GM21576 (cell line): ENCODE measurements at regions not wholly inside any gene's neighbourhood (a gene's known extent, or its start where the extent isn't known, plus 50 kb on each side); places are given as distances from the start of the nearest gene placed in this dataset.

ENCODE experiments used
- ATAC-seq: cut with Tn5 transposase; IDR thresholded peaks from one replicate; pipeline ENCODE4 v1.9.1; 2021; ENCODE audit warnings: mild to moderate bottlenecking, moderate library complexity; ENCODE audit not compliant: unreplicated experiment

- ATAC-seq: no peak
Measured at GRCh38 chr12:77504466-77504865, 326.2 kb upstream of the NAV3 start.

- no peak for ATAC-seq
Measured at GRCh38 chr12:77500089-77500488, 330.6 kb upstream of the NAV3 start.

DNA sequence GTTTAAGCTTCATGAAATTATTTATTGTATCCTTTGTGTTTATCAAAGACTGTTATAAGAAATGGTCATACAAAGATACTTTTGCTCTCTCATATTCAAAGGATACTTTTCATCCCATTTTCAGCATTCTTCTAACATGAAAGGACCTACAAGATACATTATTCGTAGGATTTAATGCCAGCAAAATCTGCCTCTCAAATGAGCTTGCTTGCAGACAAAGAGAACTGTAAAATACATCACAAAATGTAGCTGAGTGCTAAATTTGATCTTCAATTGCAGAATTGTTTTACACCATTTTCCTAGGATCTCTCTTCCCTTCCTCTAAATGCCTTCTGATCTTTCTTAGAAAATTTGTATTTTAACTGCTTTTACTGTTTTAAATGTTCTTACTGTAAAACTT, 333.0 kb upstream of the NAV3 start:
- no peak for ATAC-seq

DNA sequence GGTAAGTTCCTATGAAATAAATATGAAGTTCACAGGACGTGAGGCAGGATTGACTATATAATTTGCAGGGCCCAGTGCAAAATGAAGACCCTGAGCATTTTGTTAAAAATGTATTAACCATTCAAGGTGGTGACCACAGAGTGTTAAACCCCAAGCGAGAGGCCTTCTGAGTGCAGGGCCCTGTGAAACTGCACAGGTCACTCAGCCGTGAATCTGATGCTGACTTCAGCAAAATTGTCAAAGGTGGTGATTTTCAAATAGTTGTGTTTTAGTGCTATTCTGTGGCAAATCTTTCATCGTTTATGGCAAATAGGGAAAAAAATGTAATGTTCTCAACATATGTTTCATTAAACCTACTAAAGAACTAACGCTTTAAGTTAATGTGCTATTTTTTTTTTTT, 334.0 kb upstream of the NAV3 start:
- ATAC-seq: no peak

DNA sequence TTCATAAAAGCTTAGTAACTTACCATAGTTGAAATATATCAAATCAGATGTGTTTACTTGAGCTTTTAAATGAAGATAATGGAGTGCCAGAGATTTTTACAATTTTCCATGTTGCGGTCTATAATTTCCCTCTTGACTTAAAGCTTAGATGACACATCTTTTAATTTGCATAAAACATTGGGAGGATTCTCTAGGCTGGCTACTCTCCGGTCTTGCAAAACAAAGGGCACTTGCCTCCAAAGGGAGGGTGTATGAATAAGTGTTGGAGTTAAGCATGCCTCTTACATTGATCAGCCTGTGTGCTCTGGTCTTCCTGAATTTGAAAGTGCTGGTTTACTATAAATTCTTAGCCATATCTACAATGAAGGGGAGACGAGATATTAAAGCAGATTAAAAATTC, 336.4 kb upstream of the NAV3 start:
- no peak for ATAC-seq

- no peak for ATAC-seq
Measured at GRCh38 chr12:77493302-77494168, 337.2 kb upstream of the NAV3 start.

GRCh38 chr12:77492536-77492935, 338.2 kb upstream of the NAV3 start:
- ATAC-seq: no peak

GRCh38 chr12:77489331-77489970, 341.2 kb upstream of the NAV3 start:
- no peak for ATAC-seq

DNA sequence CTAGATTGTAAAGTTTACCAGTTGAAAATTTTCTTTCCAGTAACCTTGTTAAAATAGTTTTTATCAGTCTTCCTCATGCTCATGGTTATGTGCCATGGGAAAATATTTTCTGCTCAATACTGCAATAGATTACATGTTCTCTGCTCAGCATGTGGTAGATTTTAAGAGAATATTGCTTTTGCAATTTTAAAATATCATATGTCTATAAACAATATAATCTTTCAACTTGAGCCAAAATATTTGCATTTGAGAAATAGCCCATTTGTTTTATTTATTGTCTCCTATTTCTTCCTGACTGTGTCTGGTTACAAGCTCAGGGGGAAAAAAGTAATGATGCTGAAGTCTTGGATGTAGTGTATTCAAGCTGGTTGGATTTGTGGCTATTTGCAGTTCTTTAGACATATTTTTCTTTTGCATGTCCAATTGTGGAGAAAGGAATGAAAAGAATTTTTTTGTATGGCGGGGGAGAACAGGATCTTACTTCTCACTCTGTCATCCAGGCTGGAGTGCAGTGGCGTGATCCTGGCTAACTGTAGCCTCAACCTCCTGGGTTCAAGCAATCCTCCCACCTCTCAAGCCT, 342.6 kb upstream of the NAV3 start:
- no peak for ATAC-seq

GRCh38 chr12:77486872-77487271, 343.8 kb upstream of the NAV3 start:
- no peak for ATAC-seq

- no peak for ATAC-seq
Measured at GRCh38 chr12:77485961-77486854, 344.5 kb upstream of the NAV3 start.

DNA sequence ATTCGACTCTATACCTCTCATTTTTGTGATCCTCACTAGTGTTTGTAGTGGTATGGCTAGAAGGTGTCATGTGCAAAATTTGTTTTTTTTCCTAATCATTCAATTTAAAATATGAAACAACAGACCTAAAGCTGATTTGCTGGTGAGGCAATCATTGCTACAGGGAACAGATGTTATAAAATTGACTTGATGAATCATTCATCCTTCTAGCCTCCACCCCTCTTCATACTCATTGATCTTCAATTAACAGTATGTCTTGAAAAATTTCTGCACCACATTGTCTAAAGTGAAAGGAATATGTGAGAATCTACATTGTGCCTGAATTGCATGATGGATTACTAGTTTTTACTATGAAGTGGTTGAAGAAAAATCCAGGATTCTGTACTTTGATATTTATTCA, 349.0 kb upstream of the NAV3 start:
- no peak for ATAC-seq

DNA sequence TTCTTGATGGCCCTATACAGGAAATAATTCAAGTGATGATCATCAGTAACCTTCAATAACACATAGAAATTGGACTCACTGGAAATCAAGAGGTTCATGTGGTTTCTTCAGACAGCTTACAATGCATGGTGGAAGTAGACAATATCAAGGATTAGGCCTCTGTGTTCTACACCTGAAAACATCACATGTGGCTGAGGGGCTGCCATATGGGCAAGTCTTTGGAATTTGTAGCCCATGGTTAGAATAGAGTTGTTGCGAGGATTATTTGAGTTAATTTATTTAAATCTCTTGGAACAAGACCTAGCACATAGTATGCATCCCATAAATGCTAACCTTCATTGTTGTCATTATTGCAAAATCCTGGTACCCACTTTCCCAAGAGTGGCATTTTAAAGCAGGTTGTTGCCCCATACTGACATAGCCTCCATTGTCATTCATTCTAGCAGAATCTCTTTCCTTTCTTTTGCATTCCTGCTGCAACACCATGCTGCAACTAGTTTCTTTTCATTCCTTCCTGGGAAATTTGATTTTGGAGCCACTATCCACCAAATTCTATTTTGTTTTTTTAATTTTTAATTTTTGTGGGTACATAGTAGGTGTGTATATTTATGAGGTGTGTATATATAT, 352.7 kb upstream of the NAV3 start:
- ATAC-seq: no peak

- ATAC-seq: no peak
Measured at GRCh38 chr12:77471801-77472200, 358.9 kb upstream of the NAV3 start.

DNA sequence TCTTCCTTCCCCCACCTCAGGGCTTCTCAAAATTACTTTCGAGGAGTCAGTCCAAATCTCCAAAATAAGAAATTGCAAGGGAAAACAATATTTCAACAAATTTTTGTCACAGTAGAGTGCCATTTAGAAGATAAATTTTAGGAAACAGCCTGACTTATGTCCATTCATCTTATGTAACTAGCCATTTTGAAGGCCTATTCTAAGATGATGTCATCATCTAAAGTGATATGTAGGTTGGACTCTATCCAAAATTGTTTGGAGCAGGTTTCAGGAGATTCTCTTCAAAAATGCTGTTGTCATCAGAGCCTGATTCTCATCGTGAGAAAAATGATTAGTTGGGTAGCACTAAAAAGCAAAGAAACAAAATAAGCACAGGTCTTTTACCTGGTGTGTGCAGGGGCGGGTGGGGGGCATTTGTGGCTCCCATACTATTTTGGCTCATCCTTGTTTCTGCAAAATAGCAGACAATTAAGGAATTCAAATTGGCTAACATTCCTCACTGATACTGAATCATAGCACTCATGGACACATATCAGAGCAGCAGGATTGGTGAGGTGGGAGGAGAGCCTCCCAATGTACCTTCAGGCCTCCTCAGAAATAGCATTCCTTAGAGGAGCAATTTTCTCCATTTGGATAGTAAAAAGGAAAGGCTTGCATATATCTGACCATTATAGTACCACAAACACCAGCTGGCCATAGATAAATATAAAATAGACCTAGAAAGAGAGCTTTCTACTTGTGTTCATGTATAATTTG, 360.9 kb upstream of the NAV3 start:
- ATAC-seq: no peak

- ATAC-seq: no peak
Measured at GRCh38 chr12:77442633-77443032, 377.3 kb upstream of the E2F7 start.

- no peak for ATAC-seq
Measured at GRCh38 chr12:77439749-77440148, 374.4 kb upstream of the E2F7 start.

DNA sequence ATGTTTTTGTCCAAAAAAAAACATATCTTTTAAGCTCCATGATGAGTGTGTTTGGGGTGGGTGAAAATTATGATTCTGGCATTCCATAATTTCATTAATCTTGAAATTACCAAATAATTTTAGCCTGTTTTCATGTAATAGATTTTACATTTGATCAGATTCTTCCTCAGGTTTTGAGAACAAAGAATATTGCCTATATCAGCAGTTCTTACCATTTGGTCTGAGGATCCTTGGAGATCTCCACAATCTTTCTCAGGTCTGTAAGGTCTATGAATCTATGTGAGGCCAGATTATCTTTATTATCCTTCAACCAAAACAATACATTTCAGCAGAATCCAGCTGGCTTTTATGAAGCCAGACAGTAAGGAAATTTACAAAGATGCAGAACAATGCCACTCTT, 373.3 kb upstream of the E2F7 start:
- no peak for ATAC-seq

DNA sequence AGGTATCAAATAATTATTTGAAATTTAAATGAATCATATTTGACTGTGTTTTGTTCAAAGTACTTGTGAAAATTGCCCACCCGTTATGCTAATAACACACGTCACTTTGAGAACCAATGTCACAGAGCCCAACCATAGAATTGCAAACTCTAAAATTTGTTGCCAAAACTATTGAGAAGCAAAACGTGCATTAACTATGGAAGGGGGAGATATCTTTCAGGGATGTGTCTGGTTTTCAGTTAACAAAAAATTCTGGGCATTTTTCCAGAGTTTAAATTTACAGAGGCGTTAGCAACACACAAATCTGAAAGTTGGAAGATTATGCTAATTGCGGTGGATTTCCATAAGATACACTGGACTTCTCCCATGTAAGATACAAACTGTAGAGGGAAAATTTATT, 371.8 kb upstream of the E2F7 start:
- ATAC-seq: no peak
